ENCODE measurements at regions not wholly inside any gene's neighbourhood (a gene's known extent, or its start where the extent isn't known, plus 50 kb on each side); places are given as distances from the start of the nearest gene placed in this dataset.

DNA sequence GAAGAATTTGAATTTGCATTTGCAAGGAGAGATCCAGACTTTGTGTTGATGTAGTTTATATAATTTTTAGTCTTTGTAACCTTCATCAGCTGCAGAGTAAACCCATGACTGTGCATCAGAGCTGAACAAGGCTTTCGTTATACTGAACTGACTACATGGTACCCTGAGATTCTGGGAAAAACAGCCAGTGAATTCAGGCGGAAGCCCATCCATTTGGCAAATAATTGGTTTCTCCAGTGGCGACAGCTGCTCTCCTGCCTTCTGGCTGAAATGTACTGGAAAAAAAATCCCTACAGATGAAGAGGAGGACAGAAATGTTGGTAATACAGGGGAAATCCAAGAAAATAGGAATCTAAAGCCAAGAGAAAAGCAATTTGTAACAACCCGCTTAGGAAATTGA, 657.5 kb upstream of the CDH7 start:
- H3K27me3 ChIP-seq (ENCODE audit: insufficient read depth, poor library complexity, severe bottlenecking): no peaks in the 10 kb centered on the region
- H3K27ac ChIP-seq (replicated peaks): no peak overlapping the region
- H3K4me3 ChIP-seq (replicated peaks; ENCODE audit: insufficient read depth, low read length): no peak overlapping the region
- TF ChIP-seq POLR2AphosphoS5 (IDR thresholded peaks at IDR 0.05; ENCODE audit: low read depth): no peak
- TF ChIP-seq, protein P1, sequence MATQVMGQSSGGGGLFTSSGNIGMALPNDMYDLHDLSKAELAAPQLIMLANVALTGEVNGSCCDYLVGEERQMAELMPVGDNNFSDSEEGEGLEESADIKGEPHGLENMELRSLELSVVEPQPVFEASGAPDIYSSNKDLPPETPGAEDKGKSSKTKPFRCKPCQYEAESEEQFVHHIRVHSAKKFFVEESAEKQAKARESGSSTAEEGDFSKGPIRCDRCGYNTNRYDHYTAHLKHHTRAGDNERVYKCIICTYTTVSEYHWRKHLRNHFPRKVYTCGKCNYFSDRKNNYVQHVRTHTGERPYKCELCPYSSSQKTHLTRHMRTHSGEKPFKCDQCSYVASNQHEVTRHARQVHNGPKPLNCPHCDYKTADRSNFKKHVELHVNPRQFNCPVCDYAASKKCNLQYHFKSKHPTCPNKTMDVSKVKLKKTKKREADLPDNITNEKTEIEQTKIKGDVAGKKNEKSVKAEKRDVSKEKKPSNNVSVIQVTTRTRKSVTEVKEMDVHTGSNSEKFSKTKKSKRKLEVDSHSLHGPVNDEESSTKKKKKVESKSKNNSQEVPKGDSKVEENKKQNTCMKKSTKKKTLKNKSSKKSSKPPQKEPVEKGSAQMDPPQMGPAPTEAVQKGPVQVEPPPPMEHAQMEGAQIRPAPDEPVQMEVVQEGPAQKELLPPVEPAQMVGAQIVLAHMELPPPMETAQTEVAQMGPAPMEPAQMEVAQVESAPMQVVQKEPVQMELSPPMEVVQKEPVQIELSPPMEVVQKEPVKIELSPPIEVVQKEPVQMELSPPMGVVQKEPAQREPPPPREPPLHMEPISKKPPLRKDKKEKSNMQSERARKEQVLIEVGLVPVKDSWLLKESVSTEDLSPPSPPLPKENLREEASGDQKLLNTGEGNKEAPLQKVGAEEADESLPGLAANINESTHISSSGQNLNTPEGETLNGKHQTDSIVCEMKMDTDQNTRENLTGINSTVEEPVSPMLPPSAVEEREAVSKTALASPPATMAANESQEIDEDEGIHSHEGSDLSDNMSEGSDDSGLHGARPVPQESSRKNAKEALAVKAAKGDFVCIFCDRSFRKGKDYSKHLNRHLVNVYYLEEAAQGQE (IDR thresholded peaks at IDR 0.05; ENCODE audit: insufficient replicate concordance, low read depth): no peak
- no peak for TF ChIP-seq SPI1 (IDR thresholded peaks at IDR 0.05; ENCODE audit: borderline replicate concordance, low read depth)
- TF ChIP-seq, protein P2, sequence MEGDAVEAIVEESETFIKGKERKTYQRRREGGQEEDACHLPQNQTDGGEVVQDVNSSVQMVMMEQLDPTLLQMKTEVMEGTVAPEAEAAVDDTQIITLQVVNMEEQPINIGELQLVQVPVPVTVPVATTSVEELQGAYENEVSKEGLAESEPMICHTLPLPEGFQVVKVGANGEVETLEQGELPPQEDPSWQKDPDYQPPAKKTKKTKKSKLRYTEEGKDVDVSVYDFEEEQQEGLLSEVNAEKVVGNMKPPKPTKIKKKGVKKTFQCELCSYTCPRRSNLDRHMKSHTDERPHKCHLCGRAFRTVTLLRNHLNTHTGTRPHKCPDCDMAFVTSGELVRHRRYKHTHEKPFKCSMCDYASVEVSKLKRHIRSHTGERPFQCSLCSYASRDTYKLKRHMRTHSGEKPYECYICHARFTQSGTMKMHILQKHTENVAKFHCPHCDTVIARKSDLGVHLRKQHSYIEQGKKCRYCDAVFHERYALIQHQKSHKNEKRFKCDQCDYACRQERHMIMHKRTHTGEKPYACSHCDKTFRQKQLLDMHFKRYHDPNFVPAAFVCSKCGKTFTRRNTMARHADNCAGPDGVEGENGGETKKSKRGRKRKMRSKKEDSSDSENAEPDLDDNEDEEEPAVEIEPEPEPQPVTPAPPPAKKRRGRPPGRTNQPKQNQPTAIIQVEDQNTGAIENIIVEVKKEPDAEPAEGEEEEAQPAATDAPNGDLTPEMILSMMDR (IDR thresholded peaks at IDR 0.05; ENCODE audit: insufficient read depth, low read length): no peak
- no peak for TF ChIP-seq GABPA (IDR thresholded peaks at IDR 0.05; ENCODE audit: low read depth)
- DNase-seq (ENCODE audit: low read depth in 1 of 2, low spot score in 1 of 2): no peak

DNA sequence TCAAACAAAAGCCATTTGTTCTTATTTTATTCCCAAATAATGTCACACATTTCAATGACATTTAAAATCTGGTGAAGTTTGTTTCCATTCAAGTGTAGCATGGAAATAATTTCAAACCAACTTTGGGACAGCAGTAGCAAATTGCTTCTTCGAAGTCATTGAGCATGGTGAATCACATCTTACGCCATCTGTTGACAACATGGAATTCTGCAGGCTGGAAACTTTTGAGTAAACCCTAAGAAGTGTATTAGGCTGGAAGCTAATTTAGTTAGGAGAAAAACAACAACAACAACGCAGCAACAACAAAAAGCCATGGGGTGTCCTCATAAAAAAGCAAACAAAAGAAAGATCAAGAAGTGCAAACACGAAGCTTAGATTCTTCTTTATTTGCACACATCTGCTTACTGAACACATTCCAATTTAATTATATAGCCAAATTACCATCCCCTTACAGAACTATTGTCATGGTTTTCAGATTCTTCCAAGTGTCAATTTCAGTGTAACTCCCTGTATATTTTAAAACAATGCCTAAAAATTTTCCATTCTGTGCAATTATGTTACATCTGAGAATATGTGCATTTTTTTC, 659.0 kb upstream of the CDH7 start:
- H3K4me3 ChIP-seq (replicated peaks; ENCODE audit: insufficient read depth, low read length): no peak overlapping the region
- no peaks in the 10 kb centered on the region for H3K27me3 ChIP-seq (ENCODE audit: insufficient read depth, poor library complexity, severe bottlenecking)
- H3K27ac ChIP-seq (replicated peaks): no peak overlapping the region
- DNase-seq (ENCODE audit: low read depth in 1 of 2, low spot score in 1 of 2): peak in 1 of 2 experiments; percentile 27
- TF ChIP-seq POLR2AphosphoS5 (IDR thresholded peaks at IDR 0.05; ENCODE audit: low read depth) (no peak), GABPA (IDR thresholded peaks at IDR 0.05; ENCODE audit: low read depth) (no peak), SPI1 (IDR thresholded peaks at IDR 0.05; ENCODE audit: borderline replicate concordance, low read depth) (no peak)
- TF ChIP-seq, protein P2 (IDR thresholded peaks at IDR 0.05; ENCODE audit: insufficient read depth, low read length): peak; percentile 26
- TF ChIP-seq, protein P1 (IDR thresholded peaks at IDR 0.05; ENCODE audit: insufficient replicate concordance, low read depth): no peak

DNA sequence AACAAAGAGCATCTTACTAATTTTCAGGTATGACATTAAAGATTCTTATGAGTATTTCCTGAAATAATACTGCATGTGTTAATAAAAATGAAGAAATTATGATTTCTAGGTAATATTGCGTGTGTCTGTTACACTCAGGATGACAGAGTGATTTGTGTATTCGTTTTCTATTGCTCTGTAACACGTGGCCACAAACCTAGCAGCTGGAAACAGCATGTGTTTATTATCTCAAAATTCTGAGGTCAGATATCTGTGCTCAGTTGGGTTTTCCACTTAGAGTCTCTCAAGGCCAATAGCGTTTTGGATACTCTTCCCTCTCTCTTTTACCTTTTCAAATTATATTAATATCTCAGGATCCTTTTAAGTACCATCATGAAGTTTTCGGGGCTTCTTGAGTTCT, 667.9 kb upstream of the CDH7 start:
- no peak for DNase-seq (ENCODE audit: low read depth in 1 of 2, low spot score in 1 of 2)
- TF ChIP-seq, protein P2 (IDR thresholded peaks at IDR 0.05; ENCODE audit: insufficient read depth, low read length): no peak
- no peak for TF ChIP-seq GABPA (IDR thresholded peaks at IDR 0.05; ENCODE audit: low read depth)
- TF ChIP-seq, protein P1 (IDR thresholded peaks at IDR 0.05; ENCODE audit: insufficient replicate concordance, low read depth): no peak
- TF ChIP-seq SPI1 (IDR thresholded peaks at IDR 0.05; ENCODE audit: borderline replicate concordance, low read depth): no peak
- no peak for TF ChIP-seq POLR2AphosphoS5 (IDR thresholded peaks at IDR 0.05; ENCODE audit: low read depth)
- no peak overlapping the region for H3K4me3 ChIP-seq (replicated peaks; ENCODE audit: insufficient read depth, low read length)
- no peak overlapping the region for H3K27ac ChIP-seq (replicated peaks)
- no peaks in the 10 kb centered on the region for H3K27me3 ChIP-seq (ENCODE audit: insufficient read depth, poor library complexity, severe bottlenecking)
